Activated CD8-positive, alpha-beta memory T cell treated with anti-CD3 and anti-CD28 coated beads, Interleukin-2, amount 50 U/mL, for 24 hours (primary cell): ENCODE measurements at regions not wholly inside any gene's neighbourhood (a gene's known extent, or its start where the extent isn't known, plus 50 kb on each side); places are given as distances from the start of the nearest gene placed in this dataset.
"Not testable (repeated sequence)": the region's sequence is repeated elsewhere in the genome, so short reads cannot be mapped to it uniquely, and the experiment has no call there.

ENCODE experiments used
- DNase-seq: peaks from one replicate; pipeline ENCODE4 v3.0.0-alpha.2; 2020; ENCODE audit errors: extremely low read depth

DNA sequence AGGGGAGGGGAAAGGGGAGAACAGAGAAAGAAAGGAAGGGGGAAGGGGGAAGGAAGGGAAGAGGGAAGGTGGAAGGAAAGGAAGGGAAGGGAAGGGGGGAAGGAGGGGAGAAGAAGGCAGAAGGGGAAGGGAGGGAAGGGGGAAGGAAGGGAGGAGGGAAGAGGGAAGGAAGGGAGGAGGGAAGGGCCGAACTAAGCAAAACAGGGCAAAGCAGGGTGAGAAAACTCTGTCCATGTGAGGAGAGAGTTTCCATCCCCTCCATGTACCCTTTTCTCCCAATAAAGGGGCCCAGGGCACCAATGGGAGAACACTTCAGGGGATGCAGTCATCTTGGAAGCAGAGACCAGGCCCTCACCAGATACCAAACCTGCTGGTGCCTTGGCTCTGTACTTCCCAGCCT is 256.8 kb upstream of the CDH5 start:
- no peak for DNase-seq

GRCh38 chr16:66107661-66108060 is 258.8 kb upstream of the CDH5 start:
- no peak for DNase-seq

DNA sequence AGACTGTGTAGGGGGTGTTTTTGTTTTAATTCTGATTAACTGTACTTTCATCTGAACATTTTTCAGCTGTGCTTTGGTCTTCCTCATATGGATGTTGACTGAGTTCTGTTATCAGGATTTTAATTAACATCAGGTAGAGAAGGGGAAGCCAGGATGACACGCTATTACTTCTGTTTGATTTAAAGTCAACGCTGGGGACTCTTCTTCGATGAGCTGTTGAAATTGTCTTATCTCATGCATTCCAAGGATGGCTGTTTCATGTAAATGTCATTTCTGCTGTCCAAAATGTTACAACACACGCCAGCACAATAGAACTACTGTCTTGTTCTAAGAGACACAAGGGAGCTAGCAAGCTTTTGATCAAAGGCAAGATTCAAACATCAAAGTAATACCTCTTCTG is 263.3 kb upstream of the CDH5 start:
- no peak for DNase-seq

DNA sequence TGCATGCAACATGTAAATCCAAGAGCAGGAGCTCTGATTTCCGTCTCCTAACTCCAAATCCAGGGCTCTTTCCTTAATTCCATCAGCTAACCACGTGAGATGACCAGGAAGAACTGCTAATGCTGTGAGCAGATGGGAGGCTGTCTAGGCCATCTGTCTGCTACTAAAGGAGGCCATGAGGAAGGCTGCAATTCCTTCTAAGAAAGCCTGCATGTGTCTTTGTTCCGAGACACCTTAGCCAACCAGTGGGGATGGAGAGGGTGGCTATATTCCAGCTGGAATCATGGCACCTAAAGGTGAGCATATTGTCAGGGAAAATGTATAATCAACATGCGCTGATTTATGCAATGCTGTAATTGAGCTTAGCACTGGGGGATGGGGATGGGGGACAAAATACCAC is 267.2 kb upstream of the CDH5 start:
- no peak for DNase-seq

- DNase-seq: no peak
These were observed 268.7 kb upstream of the CDH5 start for GRCh38 chr16:66097751-66098150.

DNA sequence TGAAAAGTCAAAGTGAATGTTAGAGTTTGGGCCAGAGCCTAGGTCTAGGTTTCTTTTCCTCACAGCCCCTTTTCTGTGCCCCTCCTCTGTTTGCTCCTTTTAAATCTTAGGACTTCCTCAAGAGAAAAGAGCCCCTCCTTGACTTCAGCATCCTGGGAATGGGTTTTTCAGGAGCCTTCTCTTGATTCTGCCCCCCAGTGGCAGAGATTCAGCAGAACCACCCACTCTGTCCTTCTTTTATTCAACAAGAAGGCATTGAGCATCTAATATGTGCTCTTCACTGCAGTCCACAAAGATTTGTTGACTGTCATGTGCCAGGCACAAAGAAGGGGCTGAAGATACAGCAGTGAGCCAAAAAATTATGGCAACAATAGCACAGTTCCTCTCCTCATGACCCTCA is 270.8 kb upstream of the CDH5 start:
- no peak for DNase-seq

GRCh38 chr16:66093191-66093590 is 273.3 kb upstream of the CDH5 start:
- no peak for DNase-seq

GRCh38 chr16:66091471-66091891 is 275.0 kb upstream of the CDH5 start:
- no peak for DNase-seq

GRCh38 chr16:66088681-66089080 is 277.8 kb upstream of the CDH5 start:
- no peak for DNase-seq

DNA sequence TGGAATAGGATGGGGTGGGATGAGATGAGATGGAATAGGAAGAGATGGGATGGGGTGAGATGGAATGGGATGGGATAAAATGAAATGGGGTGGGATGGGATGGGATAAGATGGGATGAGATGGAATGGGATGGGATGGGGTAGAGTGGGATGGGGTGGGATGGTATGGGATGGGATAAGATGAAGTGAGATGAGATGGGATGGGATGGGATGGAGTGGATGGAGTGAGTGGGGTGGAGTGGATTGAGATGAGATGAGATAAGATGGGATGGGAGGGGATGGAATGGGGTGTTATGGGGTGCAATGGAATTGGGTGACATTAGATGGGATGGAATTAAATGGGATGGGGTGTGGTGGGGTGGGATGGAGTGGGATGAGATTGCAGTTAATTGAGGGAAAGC is 279.2 kb upstream of the CDH5 start:
- DNase-seq: no peak

DNA sequence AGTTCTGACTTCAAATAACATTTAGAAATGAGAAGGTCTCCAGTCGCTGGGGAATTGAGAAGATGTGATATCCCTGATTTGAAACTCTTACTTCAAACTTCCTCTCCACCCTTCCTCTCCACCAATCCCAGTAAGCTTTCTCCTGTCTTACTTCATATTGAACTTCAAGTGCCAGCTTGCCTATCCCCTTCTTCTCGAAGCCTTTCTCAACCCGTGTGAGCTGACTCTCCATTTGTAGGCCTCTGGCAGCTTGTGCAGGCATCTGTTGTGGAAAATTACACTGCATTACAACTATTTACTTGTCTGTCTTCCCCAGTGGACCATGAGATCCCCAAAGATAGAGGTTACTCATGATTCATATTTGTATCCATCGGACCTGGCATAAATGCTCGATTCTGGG is 280.8 kb upstream of the CDH5 start:
- DNase-seq: no peak

DNA sequence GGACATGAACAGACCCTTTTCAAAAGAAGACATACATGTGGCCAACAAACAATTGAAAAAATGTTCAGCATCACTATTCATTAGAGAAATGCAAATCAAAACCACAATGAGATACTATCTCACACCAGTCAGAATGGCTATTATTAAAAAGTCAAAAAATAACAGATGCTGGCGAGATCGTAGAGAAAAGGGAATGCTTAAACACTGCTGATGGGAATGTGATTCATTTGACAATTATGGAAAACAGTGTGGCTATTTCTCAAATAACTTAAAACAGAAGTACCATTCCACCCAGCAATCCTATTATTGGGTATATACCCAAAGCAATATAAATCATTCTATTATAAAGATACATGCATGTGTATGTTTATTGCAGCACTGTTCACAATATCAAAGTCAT is 281.8 kb upstream of the CDH5 start:
- not testable (repeated sequence) for DNase-seq

GRCh38 chr16:66084306-66084705 is 282.2 kb upstream of the CDH5 start:
- no peak for DNase-seq

DNA sequence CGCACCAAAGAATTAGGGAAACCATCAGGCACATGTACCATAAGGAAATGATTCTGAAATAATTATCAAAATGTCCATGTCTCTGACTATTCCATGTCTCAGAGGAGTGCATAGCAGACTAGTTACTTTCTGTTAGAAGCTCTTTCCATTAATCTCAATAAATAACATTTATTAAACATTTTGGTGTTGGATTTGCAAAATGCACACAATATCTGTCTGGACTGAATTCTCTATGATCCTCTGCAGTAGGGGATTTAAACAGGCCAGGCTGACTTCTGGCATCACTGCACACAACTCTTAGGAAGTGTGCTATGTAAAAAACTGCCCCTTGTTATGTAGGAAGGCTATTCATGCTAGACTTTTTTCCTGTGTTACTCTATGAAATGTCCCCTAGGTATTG is 283.3 kb upstream of the CDH5 start:
- DNase-seq: no peak

DNA sequence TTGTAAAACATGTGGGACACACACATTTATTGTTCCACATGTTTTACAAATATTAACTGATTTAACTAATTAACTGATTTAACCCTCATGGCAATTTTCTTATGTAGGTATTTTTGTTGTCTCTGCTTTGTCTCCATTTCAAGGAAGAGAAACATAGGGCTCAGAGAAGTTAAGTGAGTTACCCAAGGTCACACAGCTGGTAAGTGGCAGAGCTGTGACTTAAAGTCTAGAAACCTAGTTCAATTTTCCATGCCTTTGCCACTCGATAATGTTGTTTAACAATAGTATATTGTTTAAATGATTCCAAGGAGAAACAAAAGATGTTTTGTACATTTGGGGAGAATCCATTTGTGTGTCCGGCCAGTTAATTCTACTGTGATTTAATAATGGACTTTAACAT is 284.1 kb upstream of the CDH5 start:
- DNase-seq: no peak

DNA sequence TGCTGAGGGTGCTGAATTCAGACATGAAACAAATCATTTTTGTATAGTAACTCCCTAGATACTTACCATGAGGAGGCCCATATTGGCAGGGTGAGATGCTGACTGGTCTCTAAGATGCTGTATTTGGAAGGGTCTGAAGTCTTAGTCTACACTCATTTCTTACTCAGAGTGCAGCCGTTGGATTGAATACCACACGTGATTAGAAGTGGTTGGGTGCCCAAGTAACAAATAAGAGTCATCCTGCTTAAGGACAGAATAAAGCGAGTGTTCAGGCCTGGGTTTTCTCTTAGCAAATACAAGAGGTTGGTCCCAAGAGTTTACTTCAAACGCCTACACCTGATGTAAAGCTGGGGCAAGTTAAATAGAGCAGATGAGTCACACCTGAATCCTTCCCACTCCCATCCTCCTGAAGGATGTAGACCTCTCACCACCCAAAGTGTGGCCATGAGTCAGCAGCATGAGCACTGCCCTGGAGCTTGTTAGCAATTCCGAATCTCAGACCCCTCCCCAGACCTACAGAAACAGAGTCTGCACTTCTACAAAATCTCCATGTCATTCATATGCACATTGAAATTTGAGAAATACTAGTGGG is 284.6 kb upstream of the CDH5 start:
- no peak for DNase-seq

DNA sequence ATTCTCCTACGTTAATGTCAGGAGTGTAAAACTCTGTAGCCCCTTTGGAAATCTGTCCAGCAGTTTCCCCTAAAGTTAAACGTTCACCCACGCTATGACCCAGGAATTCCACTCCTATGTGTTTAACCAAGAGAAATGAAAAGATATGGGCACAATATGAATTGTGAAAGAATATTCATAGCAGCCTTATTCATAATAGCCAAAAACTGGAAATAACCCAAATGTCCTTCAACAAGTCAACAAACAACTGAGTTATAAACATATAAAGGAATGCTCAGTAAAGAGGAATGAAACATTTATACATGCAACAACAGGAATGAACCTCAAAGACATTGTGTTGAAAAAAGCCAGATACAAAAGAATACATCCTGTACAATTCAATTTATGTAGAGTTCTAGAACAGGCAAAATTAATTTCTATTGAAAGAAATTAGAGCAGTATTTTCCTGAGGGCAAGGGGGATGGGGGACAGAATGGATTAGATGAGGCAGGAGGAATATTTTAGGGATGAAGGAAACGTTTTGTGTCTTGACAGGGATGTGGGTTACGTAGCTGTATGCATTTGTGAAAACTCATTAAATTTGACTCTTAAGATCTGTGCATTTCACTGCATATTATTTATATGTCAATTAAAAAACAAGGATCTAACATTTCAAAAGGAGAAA is 286.7 kb upstream of the CDH5 start:
- no peak for DNase-seq

DNA sequence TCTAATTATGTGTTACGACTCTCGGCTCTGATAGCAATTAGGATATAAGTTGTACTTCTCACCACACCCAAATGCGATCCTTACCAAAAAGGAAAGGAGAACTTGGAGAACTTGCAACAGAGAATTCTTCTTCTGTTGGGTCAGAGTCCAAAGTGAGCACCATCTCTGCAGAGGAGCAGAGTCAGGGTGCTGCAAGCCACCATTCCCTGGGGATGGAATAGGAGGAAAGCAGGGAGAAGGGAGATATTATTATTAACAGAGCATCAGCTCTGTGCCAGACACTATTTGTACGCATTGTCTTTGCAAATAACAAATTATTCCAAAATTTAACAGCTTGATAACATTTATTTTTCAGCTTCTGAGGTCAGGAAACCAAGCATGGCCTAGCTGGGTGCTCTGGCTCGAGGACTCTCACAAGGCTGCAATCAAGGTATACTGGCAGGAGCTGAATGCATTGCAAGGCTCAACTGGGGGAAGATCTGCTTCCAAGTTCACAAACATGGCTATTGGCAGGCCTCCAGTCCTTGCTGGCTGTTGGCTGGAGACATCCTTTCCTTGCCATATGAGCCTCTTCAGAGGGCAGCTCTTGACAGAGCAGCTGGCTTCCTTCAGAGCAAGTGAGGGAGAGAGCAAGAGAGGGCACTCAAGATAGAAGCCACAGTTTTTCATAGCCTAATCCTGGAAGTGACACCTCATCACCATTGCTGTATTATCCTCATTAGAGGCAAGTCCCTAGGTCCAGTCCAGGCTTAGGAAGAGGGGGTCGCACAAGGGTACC is 296.2 kb upstream of the CDH5 start:
- no peak for DNase-seq

GRCh38 chr16:66069587-66069986 is 296.9 kb upstream of the CDH5 start:
- DNase-seq: no peak

DNA sequence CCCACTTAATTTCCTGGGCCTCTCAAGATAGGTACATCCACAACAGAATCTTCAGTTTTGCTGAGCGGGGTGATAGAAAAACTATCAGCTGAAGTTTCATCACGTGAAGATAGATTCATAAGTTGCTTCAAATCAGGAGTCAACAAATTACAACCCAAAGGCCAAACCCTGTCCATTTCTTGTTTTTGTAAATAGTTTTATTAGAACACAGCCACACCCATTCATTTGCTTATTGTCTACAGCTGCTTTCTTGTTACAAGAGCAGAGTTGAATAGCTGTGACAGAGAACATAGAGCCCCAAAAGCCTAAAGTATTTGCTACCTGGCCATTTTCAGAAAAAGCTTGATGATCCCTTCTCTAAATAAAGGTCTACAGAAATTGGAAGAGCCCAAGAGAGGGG is 300.1 kb upstream of the CDH5 start:
- DNase-seq: no peak

DNA sequence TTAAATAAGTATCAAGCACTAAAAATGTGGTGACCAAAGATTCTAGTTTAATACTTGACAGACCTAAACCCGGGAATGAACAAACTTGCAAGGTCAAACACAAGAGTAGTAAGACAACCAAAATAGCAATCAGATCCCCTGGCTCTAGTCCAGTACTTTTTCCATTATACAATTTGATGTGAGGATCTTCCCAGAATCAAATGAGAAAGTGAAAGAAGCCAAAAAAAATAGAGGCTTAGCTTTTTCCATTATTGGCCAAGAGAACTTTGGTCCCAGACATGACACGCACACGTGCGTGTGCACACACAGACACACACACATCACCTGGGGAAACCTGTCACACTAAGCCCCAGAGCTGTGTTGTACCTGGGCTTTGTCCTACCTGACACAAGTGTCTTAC is 300.6 kb upstream of the CDH5 start:
- DNase-seq: no peak

- no peak for DNase-seq
These were observed 301.5 kb upstream of the CDH5 start for GRCh38 chr16:66064801-66065530.

DNA sequence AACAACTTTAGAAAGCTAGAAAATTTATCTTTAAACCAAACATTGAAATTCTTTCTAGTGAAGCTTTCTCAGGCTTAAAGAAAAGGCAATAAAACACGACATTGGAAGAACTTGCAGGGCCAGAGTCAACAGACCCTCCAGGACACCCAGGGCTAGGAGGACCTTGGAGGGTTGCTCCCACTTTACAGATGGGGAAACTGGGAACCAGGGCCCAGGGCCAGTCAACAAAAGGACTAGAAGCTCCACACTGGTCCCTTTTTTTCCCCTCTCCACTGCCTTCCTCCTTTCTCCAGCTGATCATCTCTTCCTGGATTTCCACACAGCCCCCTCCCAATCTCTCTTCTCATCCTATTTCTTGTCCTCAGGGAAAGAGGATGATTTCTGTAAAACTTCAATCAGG is 307.7 kb upstream of the CDH5 start:
- DNase-seq: no peak
